Endothelial cell of umbilical vein (primary cell): ENCODE measurements at regions not wholly inside any gene's neighbourhood (a gene's known extent, or its start where the extent isn't known, plus 50 kb on each side); places are given as distances from the start of the nearest gene placed in this dataset.

Experiments
- CTCF ChIP-seq, 2 donors: IDR thresholded peaks; 1 replicate in 1 of 2; 2 replicates in 1 of 2; pipeline ENCODE4 v1.5.1; 2011; ENCODE audit warnings: low read length in 2 of 2, mild to moderate bottlenecking in 2 of 2, moderate library complexity in 2 of 2, control low read depth in 1 of 2, inconsistent platforms in 1 of 2, low read depth in 1 of 2; ENCODE audit not compliant: insufficient read depth in 1 of 2; ENCODE audit errors: extremely low read depth in 1 of 2
- MYC ChIP-seq: IDR thresholded peaks from one replicate; pipeline ENCODE4 v1.6.1; 2011; ENCODE audit warnings: mild to moderate bottlenecking, low read depth, low read length

GRCh38 chrY:7273587-7274203, 362.1 kb upstream of the AMELY start:
- TF ChIP-seq CTCF (IDR thresholded peaks at IDR 0.05; ENCODE audit: extremely low read depth in 1 of 2, insufficient read depth in 1 of 2, low read depth in 1 of 2, low read length in 2 of 2): no peak
- TF ChIP-seq MYC: no peak
